GM12873 (cell line): ENCODE measurements at regions not wholly inside any gene's neighbourhood (a gene's known extent, or its start where the extent isn't known, plus 50 kb on each side); places are given as distances from the start of the nearest gene placed in this dataset.

Experiments
- TF ChIP-seq, protein P1 (sequence below): IDR thresholded peaks from 2 replicates; pipeline ENCODE4 v1.5.1; 2012; ENCODE audit warnings: low read depth, mild to moderate bottlenecking, moderate library complexity, low read length, control low read depth; ENCODE audit not compliant: insufficient read depth; ENCODE audit errors: missing control alignments

DNA sequence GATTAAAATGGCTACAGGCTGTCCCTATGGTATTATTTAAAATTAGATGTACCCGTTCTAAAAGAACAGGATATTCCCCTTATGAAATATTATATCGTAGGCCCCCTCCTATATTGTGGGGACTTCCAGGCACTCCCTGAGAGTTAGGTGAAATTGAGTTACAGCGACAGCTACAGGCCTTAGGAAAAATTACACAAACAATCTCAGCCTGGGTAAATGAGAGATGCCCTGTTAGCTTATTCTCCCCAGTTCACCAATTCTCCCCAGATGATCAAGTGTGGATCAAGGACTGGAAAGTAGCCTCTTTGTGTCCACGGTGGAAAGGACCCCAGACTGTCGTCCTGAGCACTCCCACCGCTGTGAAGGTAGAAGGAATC, 67.1 kb upstream of the FAM90A26 start:
- TF ChIP-seq, protein P1, sequence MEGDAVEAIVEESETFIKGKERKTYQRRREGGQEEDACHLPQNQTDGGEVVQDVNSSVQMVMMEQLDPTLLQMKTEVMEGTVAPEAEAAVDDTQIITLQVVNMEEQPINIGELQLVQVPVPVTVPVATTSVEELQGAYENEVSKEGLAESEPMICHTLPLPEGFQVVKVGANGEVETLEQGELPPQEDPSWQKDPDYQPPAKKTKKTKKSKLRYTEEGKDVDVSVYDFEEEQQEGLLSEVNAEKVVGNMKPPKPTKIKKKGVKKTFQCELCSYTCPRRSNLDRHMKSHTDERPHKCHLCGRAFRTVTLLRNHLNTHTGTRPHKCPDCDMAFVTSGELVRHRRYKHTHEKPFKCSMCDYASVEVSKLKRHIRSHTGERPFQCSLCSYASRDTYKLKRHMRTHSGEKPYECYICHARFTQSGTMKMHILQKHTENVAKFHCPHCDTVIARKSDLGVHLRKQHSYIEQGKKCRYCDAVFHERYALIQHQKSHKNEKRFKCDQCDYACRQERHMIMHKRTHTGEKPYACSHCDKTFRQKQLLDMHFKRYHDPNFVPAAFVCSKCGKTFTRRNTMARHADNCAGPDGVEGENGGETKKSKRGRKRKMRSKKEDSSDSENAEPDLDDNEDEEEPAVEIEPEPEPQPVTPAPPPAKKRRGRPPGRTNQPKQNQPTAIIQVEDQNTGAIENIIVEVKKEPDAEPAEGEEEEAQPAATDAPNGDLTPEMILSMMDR = peak; percentile 35

DNA sequence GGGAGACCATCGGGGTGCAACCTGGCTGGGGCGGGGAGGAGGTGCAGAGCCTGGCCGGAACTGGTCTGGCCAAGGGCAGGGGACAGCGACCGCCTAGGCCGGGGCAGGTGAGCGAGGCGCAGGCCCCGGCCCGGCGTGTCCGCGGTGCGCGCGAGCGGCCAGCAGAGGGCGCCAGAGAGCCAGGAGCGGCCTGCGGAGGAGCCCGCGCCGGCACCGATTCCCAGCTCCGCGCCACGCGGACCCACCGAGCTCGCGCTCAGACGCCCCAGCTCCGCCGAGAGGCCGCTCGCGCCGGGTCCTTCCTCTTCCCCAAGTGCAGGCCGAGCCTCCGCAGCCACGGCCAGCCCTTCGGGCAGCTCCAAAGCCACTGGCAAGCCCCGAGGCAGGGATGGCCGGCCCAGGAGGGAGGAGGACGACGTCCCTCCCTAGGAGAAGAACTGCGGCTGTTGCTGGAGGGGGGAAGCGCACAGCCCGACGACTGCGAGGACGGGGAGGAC, 128.9 kb upstream of the HMX1 start:
- TF ChIP-seq, protein P1 = peak; percentile 66

DNA sequence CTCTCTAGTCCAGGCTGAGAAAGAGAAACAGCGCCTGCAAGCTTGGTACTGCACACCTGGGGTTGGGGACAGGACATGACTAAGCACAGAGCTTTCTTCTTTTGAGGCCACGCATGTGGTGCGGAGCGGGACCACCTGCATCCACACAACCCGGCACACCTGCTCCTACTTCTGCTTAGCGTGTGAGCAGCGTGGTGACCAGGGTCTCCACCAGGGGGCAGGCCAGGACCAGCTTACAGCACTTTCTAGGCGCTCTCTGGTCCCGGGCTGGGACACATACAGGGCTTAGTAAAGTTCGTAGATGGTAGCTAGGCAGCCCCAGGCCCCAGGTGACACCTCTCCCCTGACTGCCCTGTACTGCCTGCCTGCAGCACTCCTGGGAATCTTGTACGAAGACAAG, 89.7 kb upstream of the HMX1 start:
- TF ChIP-seq, protein P1 = peak; percentile 66

DNA sequence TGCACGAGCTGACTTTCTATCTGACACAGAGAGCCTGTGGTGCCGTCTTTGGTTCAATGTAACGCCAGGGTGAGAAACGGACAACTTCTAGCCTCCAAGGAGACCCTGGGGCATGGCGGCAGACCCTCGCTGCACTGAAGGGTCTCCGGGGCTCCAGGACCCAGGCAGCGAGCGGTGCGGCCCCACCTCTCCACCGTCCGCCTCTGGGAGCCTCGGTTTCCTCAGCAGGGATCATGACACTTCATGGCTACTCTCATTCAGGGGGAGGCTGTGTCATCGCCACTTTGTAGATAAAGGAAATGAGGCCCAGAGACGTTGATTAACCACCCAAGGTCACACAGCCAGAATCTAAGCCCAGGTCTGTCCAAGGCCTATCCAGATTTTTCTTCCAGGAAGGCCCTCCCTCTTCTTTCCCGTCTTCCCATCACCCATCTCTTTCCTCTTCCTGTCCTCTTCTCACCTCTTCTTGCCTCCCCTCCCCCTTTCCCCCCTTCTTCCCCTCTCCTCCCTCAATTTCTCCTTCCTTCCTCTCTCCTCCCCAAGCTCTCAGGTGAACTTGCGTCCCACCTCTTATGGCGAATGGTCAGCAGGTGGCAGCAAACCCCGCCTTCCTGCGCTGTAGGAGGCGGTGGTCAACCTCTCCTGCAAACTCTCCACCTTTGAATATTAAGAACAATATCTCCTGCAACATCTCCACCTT, 69.3 kb upstream of the HMX1 start:
- TF ChIP-seq, protein P1 = peak; percentile 38

DNA sequence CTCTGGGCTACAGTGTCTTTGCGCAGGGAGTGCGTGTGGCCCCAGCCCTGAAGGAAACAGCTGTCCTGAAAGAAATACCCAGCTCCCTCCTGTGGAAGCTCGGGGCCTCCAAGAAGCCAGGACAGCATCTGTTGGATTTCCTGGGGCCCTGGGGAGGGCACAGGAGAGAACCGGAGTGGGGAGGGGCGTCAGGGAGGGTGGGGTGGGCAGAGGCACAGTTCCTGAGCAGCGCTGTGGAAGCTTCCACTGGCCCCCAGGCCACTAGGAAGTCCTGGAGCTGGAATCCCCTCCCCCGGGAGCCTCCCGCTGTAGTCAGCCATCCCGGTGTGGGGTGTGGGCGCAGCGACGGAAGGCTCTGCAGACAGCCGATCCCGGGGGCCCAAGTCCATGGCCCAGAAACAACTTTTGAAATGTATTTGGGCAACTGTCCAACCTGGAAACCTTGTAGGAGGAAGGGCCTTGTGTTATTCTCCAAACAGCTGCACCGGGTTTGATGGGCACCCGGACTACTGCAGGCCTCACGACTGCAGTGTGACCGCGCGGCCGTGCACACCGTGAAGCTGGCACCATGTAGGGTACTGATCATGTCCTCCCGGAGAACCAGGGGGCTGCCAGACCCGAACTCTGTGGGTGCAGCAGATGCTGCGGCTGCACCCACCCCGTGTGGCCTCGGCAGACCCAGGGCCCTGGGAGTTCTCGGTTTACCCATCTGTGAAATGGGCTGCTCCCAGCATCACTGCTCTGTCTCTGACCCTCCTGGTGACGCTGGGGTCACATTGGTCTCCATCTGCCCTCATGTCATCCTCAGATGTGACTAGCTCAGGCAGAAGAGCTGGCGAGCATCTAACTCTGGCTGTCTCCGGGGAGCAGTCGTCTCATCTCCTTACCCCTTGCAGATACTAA, 68.5 kb upstream of the HMX1 start:
- TF ChIP-seq, protein P1 = no peak

DNA sequence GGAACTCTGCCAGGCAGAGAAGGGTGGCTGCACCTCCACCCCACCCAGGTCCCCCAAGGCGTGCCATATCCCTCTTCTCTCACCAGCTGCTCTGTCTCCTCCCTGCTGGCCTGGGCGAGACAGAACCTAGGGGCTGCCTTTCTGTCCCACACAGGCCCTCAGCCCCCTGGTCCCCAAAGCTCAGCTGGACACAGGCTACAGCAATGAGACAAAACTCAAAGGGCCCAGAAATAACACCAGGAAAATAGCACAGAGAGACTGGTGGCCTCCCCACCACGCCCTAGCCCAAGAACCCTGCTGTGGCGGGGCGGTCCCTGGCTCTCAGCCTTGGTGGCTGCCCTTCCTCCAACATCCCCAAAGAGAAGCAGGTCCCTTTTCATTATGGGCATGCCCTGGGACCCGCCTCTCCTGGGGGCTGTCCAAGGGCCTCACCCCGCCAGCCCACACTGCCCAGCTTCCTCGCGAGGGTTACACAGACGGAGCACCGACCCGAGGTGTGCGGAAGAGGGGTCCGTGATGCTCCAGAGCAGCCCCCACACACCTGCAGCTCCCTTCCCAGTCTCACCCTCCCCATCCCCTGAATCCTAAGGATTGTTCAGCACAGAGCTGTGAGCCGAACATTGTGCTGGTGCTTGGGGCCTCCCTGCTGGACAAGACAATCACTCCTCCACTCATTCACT, 67.7 kb upstream of the HMX1 start:
- TF ChIP-seq, protein P1 = no peak

DNA sequence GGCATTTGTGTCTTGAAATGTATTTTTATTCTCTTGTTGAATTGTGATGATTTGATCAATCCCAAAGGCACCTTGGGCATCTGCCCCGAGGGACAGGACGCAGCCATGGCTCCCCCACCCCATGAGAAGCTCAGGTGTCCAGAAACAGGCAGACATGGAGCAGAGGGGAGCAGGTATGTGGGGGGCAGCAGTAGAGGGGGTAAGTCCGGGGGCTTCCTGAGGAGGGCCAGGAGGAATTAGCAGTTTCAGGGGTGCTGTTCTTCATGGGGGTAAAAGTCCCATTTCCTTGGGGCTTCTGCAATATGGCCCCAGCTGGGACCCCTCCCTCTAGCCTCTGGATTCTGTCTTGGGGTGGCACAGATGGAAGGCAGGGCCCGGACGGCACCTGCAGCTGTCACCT, 67.0 kb upstream of the HMX1 start:
- TF ChIP-seq, protein P1 = no peak
